Adrenal gland (tissue), 9 donors: ENCODE measurements at regions not wholly inside any gene's neighbourhood (a gene's known extent, or its start where the extent isn't known, plus 50 kb on each side); places are given as distances from the start of the nearest gene placed in this dataset.

Source experiments
- DNase-seq, 7 donors: peaks; one replicate each; pipeline ENCODE4 v3.0.0-alpha.2; 2019 to 2020
- H3K27ac ChIP-seq, 5 donors: fragments of 200-600 bp; sonication (generic) in 4 of 5; 1 replicate in 3 of 5; 2 replicates in 2 of 5; pipeline versions ENCODE4 v1.5.1 to v1.8.0; 2016 to 2020; ENCODE audit warnings: mild to moderate bottlenecking in 1 of 5
- H3K27me3 ChIP-seq: fragments of 200-600 bp; 2 replicates; pipeline ENCODE4 v1.8.0; 2021
- H3K36me3 ChIP-seq, 2 donors: fragments of 200-600 bp; replicated peaks in 1 of 2; 1 replicate in 1 of 2; 2 replicates in 1 of 2; pipeline versions ENCODE4 v1.5.1 to v1.8.0; 2018 to 2022
- H3K4me1 ChIP-seq, 2 donors: fragments of 200-600 bp; replicated peaks in 1 of 2; 1 replicate in 1 of 2; 2 replicates in 1 of 2; pipeline versions ENCODE4 v1.5.1 to v1.8.0; 2018 to 2021
- H3K4me3 ChIP-seq, 4 donors: fragments of 200-600 bp; sonication (generic) in 3 of 4; one replicate each; pipeline ENCODE4 v1.5.1; 2016 to 2018
- H3K9me3 ChIP-seq, 3 donors: fragments of 200-600 bp; sonication (generic) in 1 of 3; replicated peaks in 1 of 3; 1 replicate in 2 of 3; 2 replicates in 1 of 3; pipeline versions ENCODE4 v1.5.1 to v1.8.0; 2016 to 2021
- POLR2A ChIP-seq, 2 donors: fragments of 450-650 bp; IDR thresholded peaks; one replicate each; pipeline ENCODE4 v1.6.1; 2017; ENCODE audit warnings: antibody characterized with exemption in 2 of 2, mild to moderate bottlenecking in 2 of 2, moderate library complexity in 1 of 2
- WGBS, 4 donors: extraction: QIAGEN DNeasy Blood & Tissue Kit in 2 of 4; methylation state at CpG; one replicate each; pipeline versions ENCODE4 v1.1.5 to v1.1.7; 2013 to 2017; 5-methylcytosine and 5-hydroxymethylcytosine counted together
- intact Hi-C, 2 donors: fragments of 100-400 bp; cut with DNase I; formaldehyde crosslinking; loops; one replicate each; pipeline versions ENCODE4 v1.14.1 to v1.15.0; 2022 to 2023
- TF ChIP-seq, protein P1 (sequence below), 6 experiments: fragments of 450-650 bp in 4 of 6; fragments of 200-600 bp in 2 of 6; sonication (generic) in 1 of 6; IDR thresholded peaks; 1 replicate in 5 of 6; 2 replicates in 1 of 6; pipeline versions ENCODE4 v1.5.1 to v1.8.0; 2016 to 2021; ENCODE audit warnings: antibody characterized with exemption in 6 of 6, mild to moderate bottlenecking in 2 of 6, moderate library complexity in 1 of 6
- donor health status: healthy with polysubstance abuse.
- donor health status: Bipolar disorder and iron deficiency.
- donor health status: DM: yes; HTN: yes; CAD: no.
- donor health status: DM: no; HTN: no; CAD: no.
- donor health status: DM: no; HTN: no; CAD: no.

DNA sequence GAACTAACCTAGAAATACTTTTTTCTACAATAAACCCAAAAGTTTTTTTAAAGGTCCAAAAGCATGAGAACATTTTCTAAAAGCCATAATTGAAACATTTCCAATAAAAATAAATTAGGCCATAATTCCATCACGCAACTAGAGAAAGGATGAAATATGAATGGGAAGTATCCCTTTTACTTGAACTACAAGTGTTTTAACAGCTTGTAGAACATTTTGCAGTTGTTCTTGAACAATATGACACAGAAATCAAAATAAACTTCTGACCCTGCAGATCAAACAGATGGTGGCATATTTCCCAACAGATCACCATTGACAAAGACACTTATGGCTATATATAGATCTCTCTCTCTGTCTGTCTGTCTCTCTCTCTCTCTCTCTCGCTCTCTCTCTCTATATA, 624.4 kb downstream of the PSAT1 start:
- H3K36me3 ChIP-seq = no peaks in the 10 kb centered on the region
- DNase-seq = no peak
- intact Hi-C loops = no loop called here
- H3K4me3 ChIP-seq = no peak overlapping the region
- no peaks in the 10 kb centered on the region for H3K9me3 ChIP-seq
- H3K27me3 ChIP-seq = no peaks in the 10 kb centered on the region
- WGBS, 4 donors = 29 to 55% (median 46%) methylated on average over 1 to 2 of the region's 2 CpGs
- TF ChIP-seq, protein P1, sequence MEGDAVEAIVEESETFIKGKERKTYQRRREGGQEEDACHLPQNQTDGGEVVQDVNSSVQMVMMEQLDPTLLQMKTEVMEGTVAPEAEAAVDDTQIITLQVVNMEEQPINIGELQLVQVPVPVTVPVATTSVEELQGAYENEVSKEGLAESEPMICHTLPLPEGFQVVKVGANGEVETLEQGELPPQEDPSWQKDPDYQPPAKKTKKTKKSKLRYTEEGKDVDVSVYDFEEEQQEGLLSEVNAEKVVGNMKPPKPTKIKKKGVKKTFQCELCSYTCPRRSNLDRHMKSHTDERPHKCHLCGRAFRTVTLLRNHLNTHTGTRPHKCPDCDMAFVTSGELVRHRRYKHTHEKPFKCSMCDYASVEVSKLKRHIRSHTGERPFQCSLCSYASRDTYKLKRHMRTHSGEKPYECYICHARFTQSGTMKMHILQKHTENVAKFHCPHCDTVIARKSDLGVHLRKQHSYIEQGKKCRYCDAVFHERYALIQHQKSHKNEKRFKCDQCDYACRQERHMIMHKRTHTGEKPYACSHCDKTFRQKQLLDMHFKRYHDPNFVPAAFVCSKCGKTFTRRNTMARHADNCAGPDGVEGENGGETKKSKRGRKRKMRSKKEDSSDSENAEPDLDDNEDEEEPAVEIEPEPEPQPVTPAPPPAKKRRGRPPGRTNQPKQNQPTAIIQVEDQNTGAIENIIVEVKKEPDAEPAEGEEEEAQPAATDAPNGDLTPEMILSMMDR (IDR thresholded peaks at IDR 0.05) = no peak
- no peaks in the 10 kb centered on the region for H3K4me1 ChIP-seq
- H3K27ac ChIP-seq = no peak overlapping the region

DNA sequence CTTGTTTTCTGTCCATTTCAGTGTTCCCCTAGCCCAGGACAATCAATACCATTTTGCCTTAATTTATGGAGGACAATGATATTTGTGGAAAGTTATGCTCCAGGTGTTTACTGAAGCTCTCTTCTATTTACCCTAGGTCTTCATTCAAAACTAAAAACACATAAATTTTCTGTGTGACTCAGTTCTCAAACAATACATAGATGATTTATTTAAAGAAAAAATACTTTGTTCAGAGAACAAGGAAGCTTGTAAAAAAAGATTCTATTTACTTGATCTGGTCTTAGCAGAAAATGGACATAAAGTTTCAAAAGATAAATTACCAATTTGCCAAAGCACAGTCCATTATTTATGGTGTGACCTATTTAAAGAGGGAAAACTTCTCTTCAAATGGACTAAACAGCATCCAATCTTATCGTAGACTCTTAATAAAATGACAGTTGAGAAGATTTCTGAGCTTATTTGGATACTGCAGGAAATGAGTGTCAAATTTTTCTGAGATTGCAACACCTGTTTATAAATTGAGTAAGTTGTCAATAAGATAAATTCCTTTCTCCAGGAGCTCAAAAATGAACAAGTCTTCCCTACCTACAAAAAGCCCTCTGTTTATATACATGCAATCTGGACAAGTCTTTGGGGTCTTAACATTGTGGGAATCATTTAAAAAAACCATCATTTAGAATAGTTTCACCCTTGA, 627.2 kb downstream of the PSAT1 start:
- 50 to 67% (median 64%) methylated on average over 1 of the region's 1 CpG for WGBS, 4 donors
- Histone ChIP-seq H3K9me3 (no peaks in the 10 kb centered on the region), H3K27ac (no peak overlapping the region), H3K4me1 (no peaks in the 10 kb centered on the region), H3K36me3 (no peaks in the 10 kb centered on the region), H3K27me3 (no peaks in the 10 kb centered on the region), H3K4me3 (no peak overlapping the region)
- TF ChIP-seq, protein P1 (IDR thresholded peaks at IDR 0.05) = no peak
- TF ChIP-seq POLR2A (IDR thresholded peaks at IDR 0.05) = no peak
- intact Hi-C loops = no loop called here
- no peak for DNase-seq

DNA sequence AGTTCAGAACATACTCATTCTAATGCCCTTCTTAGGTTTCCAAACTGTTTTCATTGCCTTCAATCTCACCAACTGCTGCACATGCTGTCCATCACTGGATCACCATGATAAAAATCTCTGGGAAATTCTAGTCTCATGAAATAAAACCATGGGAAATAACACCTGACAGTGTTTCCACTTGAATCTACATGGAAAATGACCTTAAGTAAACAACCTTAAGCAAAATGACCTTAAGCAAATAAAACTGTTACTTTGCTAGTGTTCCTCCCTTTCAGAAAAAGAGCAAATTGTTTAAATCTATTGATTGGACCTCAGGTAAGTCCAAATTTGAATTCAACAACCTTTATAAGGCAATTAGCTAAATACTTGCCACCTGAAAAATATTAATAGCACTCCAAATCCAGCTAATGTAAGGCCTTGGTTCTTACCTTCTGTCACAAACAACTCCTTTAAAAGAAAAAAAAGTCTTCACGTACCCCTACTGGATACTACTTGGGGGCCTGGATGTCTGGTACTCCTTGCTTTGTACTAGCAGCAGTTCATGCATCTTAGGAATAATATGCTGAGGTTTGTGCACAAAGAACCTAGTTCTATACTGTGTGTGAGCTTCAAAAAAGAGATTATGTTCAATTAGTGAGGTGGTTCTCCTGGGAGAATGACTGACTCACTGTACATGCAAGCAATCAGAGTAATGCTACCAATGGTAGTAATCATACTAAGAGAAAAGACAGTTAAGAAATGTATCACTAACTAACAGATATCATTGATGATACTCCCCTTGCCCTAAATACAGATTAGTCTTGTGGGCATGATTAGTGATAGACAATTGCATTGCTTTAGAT, 630.4 kb downstream of the PSAT1 start:
- TF ChIP-seq, protein P1 (IDR thresholded peaks at IDR 0.05) = no peak
- TF ChIP-seq POLR2A (IDR thresholded peaks at IDR 0.05) = no peak
- Histone ChIP-seq H3K27ac (no peak overlapping the region), H3K4me3 (no peak overlapping the region), H3K36me3 (no peaks in the 10 kb centered on the region), H3K27me3 (no peaks in the 10 kb centered on the region), H3K4me1 (no peaks in the 10 kb centered on the region), H3K9me3 (no peaks in the 10 kb centered on the region)
- WGBS, 4 donors = 88 to 96% (median 90%) methylated on average over 1 of the region's 1 CpG
- DNase-seq = no peak
- intact Hi-C loops = no loop called here

DNA sequence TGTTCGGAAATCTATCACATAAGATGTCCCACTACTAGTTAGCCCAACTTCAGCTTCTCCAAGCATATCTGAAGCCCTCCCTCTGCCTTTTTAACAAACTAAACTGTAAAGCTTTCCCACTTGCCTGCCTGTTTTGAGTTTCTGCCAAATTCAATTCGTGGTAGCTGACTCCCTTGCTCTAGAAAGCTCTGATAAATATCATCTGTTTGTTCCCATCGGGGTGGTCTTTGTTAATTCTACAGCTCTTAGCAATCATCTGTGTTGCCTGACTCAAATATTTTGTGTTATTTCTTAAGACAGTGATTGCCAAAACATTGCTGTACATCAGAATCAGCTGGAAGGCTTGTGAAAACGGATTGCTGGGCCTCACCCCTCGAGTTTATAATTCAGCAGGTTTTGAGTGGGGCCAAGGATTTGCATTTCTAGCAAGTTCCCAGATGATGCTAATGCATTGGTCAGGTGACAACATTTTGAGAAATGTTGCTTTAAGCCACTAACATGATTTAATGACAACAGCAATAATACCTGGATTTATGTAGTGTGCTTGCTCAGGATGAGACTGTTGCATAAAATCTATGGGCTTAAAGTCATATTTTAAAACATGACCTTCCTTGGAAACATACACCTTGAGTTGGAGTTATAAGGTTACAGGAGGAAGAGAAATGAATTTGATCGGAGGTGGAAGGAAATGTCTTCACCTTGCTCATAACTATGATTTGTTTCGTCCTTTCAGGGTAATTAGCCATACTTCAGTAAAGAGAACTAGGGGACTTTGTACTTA, 631.9 kb downstream of the PSAT1 start:
- no peaks in the 10 kb centered on the region for H3K27me3 ChIP-seq
- no peaks in the 10 kb centered on the region for H3K4me1 ChIP-seq
- H3K4me3 ChIP-seq = no peak overlapping the region
- 47 to 76% (median 60%) methylated on average over 7 of the region's 7 CpGs for WGBS, 4 donors
- DNase-seq = no peak
- H3K36me3 ChIP-seq = no peaks in the 10 kb centered on the region
- no peak overlapping the region for H3K27ac ChIP-seq
- no peak for TF ChIP-seq POLR2A (IDR thresholded peaks at IDR 0.05)
- TF ChIP-seq, protein P1 (IDR thresholded peaks at IDR 0.05) = no peak
- H3K9me3 ChIP-seq = no peaks in the 10 kb centered on the region
- intact Hi-C loops = no loop called here
